GM04504 (cell line): ENCODE measurements at regions not wholly inside any gene's neighbourhood (a gene's known extent, or its start where the extent isn't known, plus 50 kb on each side); places are given as distances from the start of the nearest gene placed in this dataset.

ENCODE experiments used
- DNase-seq: peaks from one replicate; pipeline ENCODE4 v3.0.0-alpha.2; 2012; ENCODE audit warnings: low read depth

- no peak for DNase-seq
Measured at GRCh38 chr5:74092766-74093165, 466.8 kb downstream of the ARHGEF28 start.

GRCh38 chr5:74085782-74086181 is 459.8 kb downstream of the ARHGEF28 start:
- no peak for DNase-seq

GRCh38 chr5:74085186-74085585 is 459.2 kb downstream of the ARHGEF28 start:
- no peak for DNase-seq

- no peak for DNase-seq
Measured at GRCh38 chr5:74083096-74083791, 457.2 kb downstream of the ARHGEF28 start.

GRCh38 chr5:74082512-74083055 is 456.6 kb downstream of the ARHGEF28 start:
- DNase-seq = no peak

- no peak for DNase-seq
Measured at GRCh38 chr5:74081126-74081525, 455.1 kb downstream of the ARHGEF28 start.

GRCh38 chr5:74079971-74080556 is 454.1 kb downstream of the ARHGEF28 start:
- no peak for DNase-seq

GRCh38 chr5:74075501-74076484 is 449.8 kb downstream of the ARHGEF28 start:
- DNase-seq = no peak

- no peak for DNase-seq
Measured at GRCh38 chr5:74074111-74074510, 448.1 kb downstream of the ARHGEF28 start.

GRCh38 chr5:74073257-74073656 is 447.3 kb downstream of the ARHGEF28 start:
- no peak for DNase-seq

GRCh38 chr5:74072646-74073045 is 446.6 kb downstream of the ARHGEF28 start:
- no peak for DNase-seq

- no peak for DNase-seq
Measured at GRCh38 chr5:74070766-74071165, 444.8 kb downstream of the ARHGEF28 start.

- no peak for DNase-seq
Measured at GRCh38 chr5:74069741-74070140, 443.7 kb downstream of the ARHGEF28 start.

GRCh38 chr5:74067748-74068541 is 441.9 kb downstream of the ARHGEF28 start:
- DNase-seq = peak; percentile 41

GRCh38 chr5:74064911-74065310 is 438.9 kb downstream of the ARHGEF28 start:
- DNase-seq = no peak

GRCh38 chr5:74064225-74064624 is 438.2 kb downstream of the ARHGEF28 start:
- no peak for DNase-seq

- peak; percentile 56 for DNase-seq
Measured at GRCh38 chr5:74063821-74064220, 437.8 kb downstream of the ARHGEF28 start.

- DNase-seq = no peak
Measured at GRCh38 chr5:74063346-74063745, 437.4 kb downstream of the ARHGEF28 start.

- no peak for DNase-seq
Measured at GRCh38 chr5:74061292-74061691, 435.3 kb downstream of the ARHGEF28 start.

- no peak for DNase-seq
Measured at GRCh38 chr5:74059706-74060105, 433.7 kb downstream of the ARHGEF28 start.

- DNase-seq = no peak
Measured at GRCh38 chr5:74056789-74057164, 430.8 kb downstream of the ARHGEF28 start.
